SK-N-DZ (cell line): ENCODE measurements at regions not wholly inside any gene's neighbourhood (a gene's known extent, or its start where the extent isn't known, plus 50 kb on each side); places are given as distances from the start of the nearest gene placed in this dataset.
A peak's percentile ranks its signal among the peaks of the same experiment; 100 is the strongest.
"Not testable (repeated sequence)": the region's sequence is repeated elsewhere in the genome, so short reads cannot be mapped to it uniquely, and the experiment has no call there.

Experiments used
- DNase-seq: peaks from one replicate; pipeline ENCODE4 v3.0.0-alpha.2; 2015; ENCODE audit warnings: low spot score

DNA sequence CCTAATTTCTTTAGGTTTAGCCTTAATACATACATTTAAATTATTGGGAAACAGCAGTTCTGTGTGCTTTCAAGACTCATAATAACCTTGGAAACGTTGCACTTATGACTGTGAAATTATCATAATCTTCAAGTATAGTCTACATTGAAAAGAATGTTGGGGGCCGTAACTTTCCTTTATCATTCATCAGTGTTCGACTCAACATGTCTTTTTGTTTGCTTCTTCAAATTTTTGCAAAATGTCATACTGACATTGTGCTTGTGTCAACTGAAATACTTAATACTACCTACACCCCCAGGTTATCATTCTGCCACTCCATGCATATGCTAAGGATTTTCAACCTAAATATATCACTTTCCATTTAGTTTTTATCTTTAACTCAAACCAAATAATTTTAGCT lies 1562.9 kb downstream of the OLFM4 start:
- DNase-seq = no peak

DNA sequence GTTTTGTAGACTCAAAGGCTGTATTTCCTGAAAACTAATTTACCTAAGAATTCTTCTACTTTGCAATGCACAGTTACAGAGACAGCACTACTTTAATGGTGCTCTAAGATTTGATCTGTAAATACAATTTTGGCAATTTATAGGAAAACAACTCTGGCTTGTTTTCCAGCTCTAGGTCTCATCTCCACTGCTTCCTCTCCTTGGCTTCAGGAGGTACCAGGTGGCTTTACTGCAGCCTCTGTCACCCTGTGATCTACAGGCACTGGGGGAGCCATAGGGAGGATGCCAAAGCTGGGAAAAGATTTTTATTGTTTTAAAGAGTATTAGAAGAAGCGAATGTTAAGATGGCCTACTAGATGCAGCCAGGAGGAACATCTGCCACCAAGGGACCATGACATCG lies 1563.6 kb downstream of the OLFM4 start:
- no peak for DNase-seq

DNA sequence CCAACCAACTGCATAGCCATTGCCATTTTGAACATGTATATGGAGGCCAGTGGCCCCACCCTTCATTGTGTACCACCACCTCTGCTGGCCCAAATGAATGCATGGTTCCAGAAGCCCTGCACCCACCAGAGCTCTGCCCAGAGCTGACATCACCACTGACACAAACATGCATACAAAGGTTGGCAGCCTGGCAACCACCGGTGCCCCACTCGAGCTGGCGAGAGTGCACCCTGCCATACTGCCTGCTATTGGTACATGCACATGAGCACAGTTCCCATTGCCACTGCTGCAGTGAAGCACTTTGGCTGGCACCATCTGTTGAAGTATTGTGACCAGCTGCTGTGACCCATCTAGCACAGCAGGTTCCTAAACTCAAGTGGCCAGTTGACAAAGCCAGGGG lies 1564.9 kb downstream of the OLFM4 start:
- no peak for DNase-seq

DNA sequence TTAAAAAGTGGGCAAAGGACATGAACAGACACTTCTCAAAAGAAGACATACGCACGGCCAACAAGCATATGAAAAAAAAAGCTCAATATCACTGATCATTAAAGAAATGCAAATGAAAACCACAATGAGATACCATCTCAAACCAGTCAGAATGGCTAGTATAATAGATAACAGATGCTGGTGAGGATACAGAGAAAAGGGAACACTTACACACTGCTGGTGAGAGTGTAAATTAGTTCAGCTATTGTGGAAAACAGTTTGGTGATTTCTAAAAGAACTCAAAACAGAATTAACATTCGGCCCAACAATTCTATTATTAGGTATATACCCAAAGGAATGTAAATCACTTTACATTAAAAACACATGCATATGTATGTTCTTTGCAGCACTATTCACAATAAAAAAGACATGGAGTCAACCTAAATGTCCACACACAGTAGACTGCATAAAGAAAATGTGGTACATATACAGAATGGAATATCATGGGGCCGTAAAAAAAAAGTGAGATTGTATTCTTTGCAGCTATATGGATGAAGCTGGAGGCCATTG lies 1569.0 kb downstream of the OLFM4 start:
- no peak for DNase-seq

DNA sequence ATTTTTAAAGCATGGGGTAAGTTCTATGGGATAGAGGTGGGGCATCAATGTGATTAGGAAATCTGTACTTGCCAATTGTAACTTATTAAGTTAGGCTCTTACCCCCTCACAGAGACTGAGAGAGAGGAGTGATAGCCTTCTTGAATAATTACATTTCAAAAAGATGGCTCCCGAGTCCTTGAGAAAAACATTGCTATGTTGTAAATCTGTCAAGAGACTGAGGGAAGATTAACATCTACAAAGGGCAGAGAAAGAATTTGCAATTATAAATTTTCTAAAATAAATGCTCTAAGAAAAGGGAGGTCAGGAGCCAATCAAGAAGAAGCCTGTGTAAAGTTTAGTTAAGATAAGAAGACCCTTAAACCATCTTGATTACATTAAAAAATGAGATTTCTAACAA lies 1570.8 kb downstream of the OLFM4 start:
- peak; percentile 1 for DNase-seq

DNA sequence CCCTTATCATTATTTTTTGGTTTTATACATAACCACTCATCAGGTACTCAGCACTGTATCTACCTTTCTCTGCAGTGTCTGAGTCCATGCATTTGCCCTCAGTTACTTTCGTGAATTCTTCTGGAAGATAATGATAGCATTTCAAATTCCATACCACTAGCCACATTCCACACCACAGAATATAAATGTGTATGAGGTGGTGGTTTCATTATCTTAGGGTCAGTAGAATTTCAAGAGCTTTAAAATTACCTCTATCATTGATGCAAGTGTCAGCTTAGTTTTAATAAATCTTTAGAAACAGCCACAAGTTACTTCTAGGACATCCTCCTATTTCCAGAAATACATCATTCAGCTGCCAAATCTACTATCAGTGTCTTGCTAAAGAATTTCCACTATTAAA lies 1578.3 kb downstream of the OLFM4 start:
- DNase-seq = no peak

DNA sequence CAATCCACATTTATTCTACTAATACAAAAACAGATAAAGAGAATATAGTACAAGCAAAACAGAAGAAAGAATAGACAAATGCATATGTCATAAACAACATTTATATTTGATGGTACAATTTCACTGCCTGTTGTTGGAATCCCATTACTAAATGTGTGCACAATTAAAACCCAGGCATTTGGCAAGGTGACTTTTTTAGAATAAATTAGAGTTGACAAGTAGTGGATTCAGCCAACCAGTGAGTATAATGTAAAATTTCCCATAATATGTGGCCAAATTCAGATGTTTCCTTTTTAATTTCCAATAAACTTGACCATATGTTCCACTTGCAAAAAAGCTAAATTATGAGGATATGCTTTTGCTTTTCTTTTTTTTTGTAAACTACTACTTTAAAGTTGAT lies 1578.8 kb downstream of the OLFM4 start:
- no peak for DNase-seq

DNA sequence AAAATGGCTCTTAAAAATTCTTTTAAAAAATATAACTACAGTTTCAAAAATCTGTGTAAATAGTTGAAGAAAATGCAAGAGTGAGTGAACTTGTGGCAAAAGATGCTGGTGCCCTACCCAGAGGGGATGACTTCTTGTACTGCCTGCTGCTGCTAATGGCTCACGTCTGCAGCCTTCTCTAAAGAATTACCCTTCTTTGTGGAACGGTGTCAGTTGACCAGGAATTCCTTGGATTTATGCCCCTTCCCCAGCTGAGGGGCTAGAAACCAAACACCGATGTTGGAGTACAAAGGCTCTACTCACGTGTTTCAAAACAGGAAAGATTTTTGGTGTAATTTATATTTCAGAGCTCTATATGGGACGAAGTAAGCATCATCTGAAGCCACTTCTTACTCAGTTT lies 1582.8 kb downstream of the OLFM4 start:
- no peak for DNase-seq

DNA sequence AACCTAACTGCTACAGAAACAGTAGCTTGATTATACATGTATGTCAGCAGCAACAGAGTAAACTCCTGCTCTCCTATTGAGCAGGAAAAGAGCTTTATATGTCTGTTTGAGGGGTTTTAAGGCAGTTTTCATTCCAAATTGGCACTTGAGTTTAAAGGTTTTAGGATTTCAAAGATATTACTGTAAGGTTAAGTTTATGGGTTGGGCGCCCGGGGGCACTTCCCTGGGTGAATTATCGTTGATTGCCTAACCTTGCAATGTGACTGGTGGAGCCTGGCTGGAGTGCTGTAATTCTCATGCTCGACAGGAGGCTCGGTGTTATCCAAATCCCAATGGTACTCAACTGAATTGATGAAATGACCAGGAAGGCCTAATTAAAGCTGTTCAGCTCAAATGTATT lies 1586.1 kb downstream of the OLFM4 start:
- DNase-seq = no peak

DNA sequence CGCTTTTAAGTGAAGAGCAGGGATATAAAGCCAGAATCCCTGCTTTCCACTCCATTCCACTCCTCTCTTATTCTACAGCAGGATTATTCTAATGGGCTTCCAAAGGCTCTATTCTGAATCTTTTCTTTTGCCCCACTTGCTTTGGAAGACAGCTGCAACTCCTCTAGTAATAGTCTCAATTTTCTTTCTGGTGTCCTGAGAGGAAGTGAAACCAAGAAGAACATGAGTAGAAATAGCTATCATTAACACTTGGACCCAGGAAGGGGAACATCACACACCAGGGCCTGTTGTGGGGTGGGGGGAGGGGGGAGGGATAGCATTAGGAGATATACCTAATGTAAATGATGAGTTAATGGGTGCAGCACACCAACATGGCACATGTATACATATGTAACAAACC lies 1597.9 kb downstream of the OLFM4 start:
- not testable (repeated sequence) for DNase-seq

DNA sequence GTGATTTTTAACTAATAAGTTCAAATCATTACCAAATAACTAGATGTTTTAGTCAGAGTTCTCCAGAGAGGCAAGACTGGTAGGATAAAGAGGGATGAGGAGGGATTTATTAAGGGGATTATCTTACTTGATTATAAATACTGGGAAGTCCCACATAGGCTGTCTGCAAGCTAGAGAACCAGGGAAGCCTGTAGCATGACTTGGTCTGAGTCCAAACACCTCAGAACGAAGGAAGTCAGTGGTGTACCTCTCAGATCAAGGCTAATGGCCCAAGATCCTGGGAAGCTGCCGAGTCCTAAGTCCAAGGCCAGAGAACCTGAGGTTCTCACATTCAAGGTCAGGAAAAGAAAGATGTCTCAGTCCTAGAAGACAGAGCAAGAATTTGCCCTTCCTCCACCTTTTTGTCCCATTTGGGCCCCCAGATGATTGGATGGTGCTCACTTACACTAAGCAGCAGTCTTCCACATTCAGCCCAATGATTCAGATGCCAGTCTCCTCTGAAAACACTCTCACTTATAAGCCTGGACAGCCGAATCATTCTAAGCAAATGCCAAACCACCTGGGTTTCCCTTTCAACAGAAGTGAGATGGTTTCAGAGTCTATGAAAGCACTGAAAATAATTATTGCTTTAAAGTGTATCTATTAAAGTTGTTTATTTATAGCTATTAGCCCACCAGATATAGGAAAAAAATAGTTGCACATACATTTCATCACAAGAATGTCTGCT lies 1599.2 kb downstream of the OLFM4 start:
- DNase-seq = no peak

DNA sequence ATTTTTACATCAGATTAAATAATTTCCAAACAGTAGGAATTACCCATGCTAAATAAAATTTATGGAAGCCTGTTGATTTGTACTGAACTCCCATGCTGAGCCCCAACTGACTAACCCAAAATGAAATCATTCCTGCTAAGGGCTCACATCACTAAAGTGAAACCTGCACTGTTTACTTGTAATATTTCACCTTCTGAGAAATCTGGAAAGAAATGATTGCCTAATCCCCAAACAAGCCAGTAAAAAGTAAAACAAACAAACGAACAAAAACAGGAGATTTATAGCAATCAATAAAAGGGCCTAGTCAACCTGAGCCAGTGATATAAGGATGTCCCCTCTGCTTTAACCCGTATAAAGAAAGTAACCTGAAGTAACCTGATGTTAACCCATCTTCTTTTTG lies 1599.8 kb downstream of the OLFM4 start:
- no peak for DNase-seq

DNA sequence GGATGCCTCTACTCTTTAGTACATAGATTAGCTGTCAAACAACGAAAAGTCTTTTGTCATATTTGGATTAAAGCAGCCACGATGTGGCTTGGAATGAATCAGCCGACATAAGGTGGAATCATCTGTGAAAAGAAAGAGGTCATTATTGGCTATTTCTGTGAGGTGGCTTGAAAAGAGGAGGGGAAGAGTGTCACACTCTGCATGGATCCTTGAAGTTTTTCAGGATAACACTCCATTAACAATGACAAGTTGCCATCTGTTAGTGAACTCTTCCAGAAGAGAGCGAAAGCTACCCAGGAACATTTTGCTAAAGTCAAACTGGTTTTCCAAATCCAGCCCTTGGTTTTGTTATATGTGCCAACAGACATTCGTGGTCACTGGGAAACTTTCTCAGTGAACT lies 1604.8 kb downstream of the OLFM4 start:
- no peak for DNase-seq

DNA sequence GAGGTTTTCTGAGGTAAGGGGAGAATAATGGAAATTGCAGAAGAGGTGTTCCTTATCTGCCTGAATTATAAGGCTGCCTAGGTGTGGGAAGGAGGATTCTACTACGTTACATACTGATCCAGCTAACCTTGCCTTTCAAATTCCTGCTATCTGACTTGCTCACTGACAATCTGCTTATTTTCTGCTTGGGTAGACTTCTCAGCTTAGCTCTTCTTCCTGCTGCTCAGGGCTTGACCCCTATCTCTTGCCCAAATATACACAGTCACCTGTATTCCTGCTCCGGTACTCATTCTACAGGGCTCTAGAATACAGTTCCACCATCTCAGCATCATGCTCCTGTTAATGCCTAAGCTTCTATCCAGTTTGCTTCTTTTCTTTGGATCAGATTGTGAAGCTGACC lies 1607.6 kb downstream of the OLFM4 start:
- no peak for DNase-seq

DNA sequence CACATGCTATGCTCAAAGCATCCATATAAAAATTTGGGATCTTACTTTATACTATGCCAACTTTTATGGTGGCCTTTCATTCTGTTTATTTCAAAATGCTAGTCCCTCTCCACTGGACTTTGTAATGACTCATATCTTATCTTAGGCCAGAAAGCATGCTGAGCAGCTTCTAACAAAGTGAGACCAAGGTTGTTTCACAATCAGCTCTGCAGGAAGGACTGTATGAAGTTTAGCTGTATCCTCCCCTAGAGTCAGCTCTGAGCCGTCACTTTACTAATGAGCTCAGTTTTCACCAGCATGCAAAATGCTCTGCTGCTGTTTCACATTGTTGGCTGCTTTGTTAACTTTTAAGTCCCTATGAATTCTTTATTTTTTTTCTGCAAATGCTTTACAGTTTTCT lies 1608.8 kb downstream of the OLFM4 start:
- DNase-seq = no peak

DNA sequence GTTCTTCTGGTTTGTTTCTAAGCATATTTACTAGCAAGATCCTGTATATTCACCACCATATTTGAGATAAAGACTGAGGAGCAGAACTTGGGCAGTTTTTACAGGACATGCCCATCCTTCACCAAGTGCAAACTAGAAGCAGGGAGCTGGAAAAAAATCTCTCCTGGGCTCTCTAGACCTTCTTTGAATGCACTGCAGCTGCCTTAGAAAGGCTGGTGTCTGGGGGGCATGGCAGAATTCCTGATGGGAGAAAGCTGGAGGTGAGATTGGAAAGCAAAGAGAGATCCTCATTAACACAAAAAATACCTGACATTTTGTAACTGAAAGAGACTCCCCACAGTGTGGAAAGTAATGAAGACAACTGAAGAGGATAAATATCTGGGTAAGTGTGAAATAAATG lies 1612.1 kb downstream of the OLFM4 start:
- no peak for DNase-seq

DNA sequence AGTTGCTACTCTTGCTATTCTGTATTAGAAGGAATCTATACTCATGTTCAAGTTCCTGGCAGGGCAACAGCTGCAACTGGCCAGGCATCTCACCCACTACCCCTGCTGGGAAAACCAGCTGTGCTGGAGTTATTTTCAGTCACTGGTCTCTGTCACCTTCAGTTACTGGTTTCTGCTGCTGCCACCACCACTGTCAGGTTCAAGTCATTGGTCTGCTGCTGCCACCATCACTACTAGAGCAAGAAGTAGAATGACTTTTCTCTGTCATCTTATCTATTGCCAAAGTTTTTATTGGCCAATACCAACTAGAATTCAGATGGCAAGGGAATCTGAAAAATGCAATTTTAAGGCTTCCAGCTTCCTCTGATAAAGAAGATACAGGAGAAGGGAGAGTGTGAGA lies 1615.2 kb downstream of the OLFM4 start:
- DNase-seq = no peak

DNA sequence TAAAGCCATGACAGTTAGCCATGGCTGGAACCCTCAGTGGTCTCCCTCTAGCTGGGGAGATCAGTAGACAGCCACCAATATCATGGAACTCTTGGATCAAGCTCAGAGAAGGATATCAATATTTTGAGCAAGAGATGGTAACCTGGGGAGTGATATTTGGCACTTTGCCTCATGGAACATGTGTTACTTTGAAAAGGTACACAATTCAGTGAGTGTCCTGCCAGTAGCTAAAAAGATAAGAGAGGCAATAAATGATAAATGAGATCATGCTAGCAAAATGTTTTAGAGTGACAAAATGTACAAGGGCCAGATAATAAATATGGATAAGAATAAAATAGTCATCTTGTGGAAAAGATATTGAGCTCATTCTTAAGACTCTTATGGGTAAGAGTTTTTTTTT lies 1618.7 kb downstream of the OLFM4 start:
- no peak for DNase-seq

DNA sequence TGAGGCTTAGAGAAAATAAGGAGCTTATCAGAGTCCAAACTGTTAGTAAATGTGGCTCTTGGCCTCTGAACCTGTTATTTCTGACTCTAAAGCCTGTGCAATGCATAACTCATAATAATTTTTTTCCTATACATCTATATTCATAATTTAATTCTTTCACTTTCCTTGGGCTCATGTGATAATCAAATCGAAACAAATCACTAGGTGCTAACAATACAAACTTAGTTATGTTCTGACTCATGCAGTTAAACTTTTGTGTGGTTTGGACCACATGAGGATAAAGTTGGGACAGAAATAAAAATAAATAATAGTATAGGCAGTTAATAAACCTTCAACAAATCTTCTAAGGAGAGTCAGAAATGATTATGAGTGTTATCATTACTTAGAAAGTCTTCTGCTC lies 1629.0 kb downstream of the OLFM4 start:
- no peak for DNase-seq

DNA sequence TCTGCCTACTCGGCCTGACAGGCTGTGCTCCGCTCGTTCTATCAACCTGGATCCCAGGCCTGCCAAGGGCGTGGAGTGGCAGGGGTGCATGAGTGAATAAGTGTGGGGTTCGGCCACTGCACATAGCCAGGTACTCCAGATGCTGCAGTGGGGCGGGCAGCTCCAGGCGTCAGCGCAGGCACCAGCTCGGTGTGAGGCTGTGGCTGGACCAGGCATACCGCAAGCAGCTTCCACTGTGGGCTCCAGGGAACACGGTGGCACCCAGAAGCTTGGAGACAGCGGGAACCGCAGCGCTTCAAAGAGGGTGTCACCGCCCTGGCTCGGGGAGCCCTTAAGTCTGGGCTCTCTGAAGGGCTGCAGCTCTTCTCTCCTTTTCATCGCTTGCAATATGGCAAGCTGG lies 1630.2 kb downstream of the OLFM4 start:
- DNase-seq = no peak

DNA sequence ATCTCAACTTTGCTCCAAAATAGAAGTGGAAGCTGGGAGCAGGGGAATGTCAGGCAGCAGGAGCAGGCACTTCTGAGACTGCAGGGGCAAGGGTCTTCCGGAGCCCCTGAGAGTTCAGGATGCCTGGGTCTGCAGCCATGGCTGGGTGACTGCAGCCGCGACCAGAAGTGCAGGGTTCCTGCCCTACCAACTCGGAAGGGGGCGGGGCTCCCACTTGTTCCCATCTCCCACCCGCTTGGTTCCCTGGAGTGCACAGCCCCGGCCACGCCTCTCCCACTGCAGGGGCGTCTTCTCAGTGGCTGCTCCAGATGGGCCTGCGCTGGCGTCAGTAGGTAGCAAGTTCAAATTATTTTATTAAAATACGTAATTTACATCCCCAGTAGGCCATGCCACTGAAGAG lies 1631.7 kb downstream of the OLFM4 start:
- DNase-seq = no peak

DNA sequence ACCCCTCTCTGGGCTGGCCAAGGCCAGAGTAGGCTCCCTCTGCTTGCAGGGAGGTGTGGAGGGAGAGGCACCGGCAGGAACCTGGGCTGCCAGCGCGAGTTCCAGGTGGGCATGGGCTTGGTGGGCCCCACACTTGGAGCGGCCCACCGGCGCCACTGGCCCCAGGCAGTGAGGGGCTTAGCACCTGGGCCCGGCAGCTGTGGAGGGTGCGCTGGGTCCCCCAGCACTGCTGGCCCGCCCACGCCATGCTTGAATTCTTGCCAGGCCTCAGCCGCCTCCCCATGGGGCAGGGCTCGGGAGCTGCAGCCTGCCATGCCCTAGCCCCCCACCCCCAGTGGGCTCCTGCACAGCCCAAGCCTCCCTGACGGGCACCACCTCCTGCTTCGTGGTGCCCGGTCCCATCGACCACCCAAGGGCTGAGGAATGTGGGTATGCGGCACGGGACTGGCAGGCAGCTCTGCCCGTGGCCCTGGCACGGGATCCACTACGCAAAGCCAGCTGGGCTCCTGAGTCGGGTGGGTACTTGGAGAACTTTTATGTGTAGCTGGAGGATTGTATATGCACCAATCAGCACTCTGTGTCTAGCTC lies 1648.0 kb downstream of the OLFM4 start:
- DNase-seq = no peak

DNA sequence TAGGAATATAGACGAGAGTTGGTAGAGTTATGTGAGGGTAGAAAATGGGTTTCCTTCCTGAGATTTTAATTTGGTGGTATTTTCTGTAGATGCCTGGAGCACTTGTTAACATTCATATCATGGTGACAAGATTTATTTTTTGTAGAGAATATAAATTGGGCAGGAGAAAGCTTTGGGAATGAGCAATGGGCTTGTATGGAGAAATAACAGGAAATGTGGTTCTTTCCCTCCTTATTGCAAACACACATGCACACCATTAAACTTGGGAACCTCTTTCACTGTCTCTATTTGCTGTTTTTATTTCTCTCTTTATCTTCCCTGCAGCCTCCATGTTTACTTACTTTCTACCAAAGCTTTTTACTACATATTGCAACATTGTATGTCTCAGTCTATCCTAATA lies 1653.6 kb downstream of the OLFM4 start:
- no peak for DNase-seq

DNA sequence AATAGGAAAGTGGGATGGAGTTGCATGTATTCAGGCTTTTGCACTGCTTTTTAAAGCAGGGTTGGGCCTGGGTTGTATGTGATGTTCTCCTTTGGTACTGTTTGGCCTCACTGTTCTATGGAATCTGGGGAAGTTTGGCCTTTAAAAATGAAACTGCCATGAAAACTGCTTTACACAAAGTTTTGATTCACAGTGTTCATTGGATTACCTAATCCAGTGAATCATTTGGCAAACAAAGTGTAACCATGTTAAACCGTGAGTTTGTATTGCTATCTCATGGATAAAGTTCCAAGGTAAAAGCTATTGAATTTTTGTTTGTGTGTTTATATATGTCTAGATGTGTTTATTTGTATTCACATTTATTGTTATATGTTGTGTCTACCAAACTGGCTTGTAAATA lies 1658.6 kb downstream of the OLFM4 start:
- DNase-seq = no peak
